ENCODE measurements at regions not wholly inside any gene's neighbourhood (a gene's known extent, or its start where the extent isn't known, plus 50 kb on each side); places are given as distances from the start of the nearest gene placed in this dataset.

- TF ChIP-seq STAG1 (CRISPR knock-in tag; IDR thresholded peaks at IDR 0.05) (no peak), ZNF674 (CRISPR knock-in tag; IDR thresholded peaks at IDR 0.05; ENCODE audit: low read depth) (no peak), ZSCAN29 (CRISPR knock-in tag; conservative IDR thresholded peaks at IDR 0.05) (no peak), ZNF274 (CRISPR knock-in tag; IDR thresholded peaks at IDR 0.05) (no peak), ZNF335 (CRISPR knock-in tag; IDR thresholded peaks at IDR 0.05) (no peak), ZNF644 (CRISPR knock-in tag; IDR thresholded peaks at IDR 0.05; ENCODE audit: low read depth) (no peak), XRCC5 (optimal IDR thresholded peaks at IDR 0.05; ENCODE audit: low read length) (no peak), CTCF (CRISPR knock-in tag; IDR thresholded peaks at IDR 0.05) (no peak), TGIF2 (CRISPR knock-in tag; IDR thresholded peaks at IDR 0.05) (no peak), PRDM10 (CRISPR knock-in tag; IDR thresholded peaks at IDR 0.05; ENCODE audit: low read depth) (no peak), NFRKB (IDR thresholded peaks at IDR 0.05) (no peak), KAT8 (CRISPR knock-in tag; IDR thresholded peaks at IDR 0.05) (no peak), THAP11 (CRISPR knock-in tag; IDR thresholded peaks at IDR 0.05) (no peak)
These were observed 1423.7 kb upstream of the PCDH20 start for GRCh38 chr13:62839338-62839737.
